GM23248 (cell line): ENCODE measurements at regions not wholly inside any gene's neighbourhood (a gene's known extent, or its start where the extent isn't known, plus 50 kb on each side); places are given as distances from the start of the nearest gene placed in this dataset.
A peak's percentile ranks its signal among the peaks of the same experiment; 100 is the strongest.

Source experiments
- DNase-seq: peaks from one replicate; pipeline ENCODE4 v3.0.0-alpha.2; 2015
- H2AFZ ChIP-seq: fragments of 200-600 bp; sonication (generic); 2 replicates; pipeline ENCODE4 v1.6.1; 2016; ENCODE audit warnings: antibody characterized with exemption
- H3F3A ChIP-seq: fragments of 200-600 bp; sonication (generic); 2 replicates; pipeline ENCODE4 v1.6.1; 2016; ENCODE audit warnings: mild to moderate bottlenecking, antibody characterized with exemption, mixed run types; ENCODE audit not compliant: insufficient read depth
- H3K27ac ChIP-seq: fragments of 200-600 bp; sonication (generic); 2 replicates; pipeline ENCODE4 v1.5.1; 2016; ENCODE audit warnings: mild to moderate bottlenecking
- H3K27me3 ChIP-seq: fragments of 200-600 bp; sonication (generic); replicated peaks from 2 replicates; pipeline ENCODE4 v1.6.1; 2016; ENCODE audit warnings: mild to moderate bottlenecking; ENCODE audit not compliant: insufficient read depth
- H3K36me3 ChIP-seq: fragments of 200-600 bp; sonication (generic); 2 replicates; pipeline ENCODE4 v1.6.1; 2016; ENCODE audit warnings: low read depth, mild to moderate bottlenecking
- H3K4me1 ChIP-seq: fragments of 200-600 bp; sonication (generic); 2 replicates; pipeline ENCODE4 v1.6.1; 2016; ENCODE audit warnings: mild to moderate bottlenecking; ENCODE audit not compliant: insufficient read depth
- H3K4me2 ChIP-seq: fragments of 200-600 bp; sonication (generic); one replicate; pipeline ENCODE4 v1.6.1; 2016; ENCODE audit warnings: mild to moderate bottlenecking; ENCODE audit not compliant: unreplicated experiment
- H3K4me3 ChIP-seq: fragments of 200-600 bp; sonication (generic); 2 replicates; pipeline ENCODE4 v1.5.1; 2016; ENCODE audit warnings: mild to moderate bottlenecking
- H3K79me2 ChIP-seq: fragments of 200-600 bp; sonication (generic); 2 replicates; pipeline ENCODE4 v1.6.1; 2016; ENCODE audit warnings: mild to moderate bottlenecking; ENCODE audit not compliant: insufficient read depth
- H3K9ac ChIP-seq: fragments of 200-600 bp; sonication (generic); 2 replicates; pipeline ENCODE4 v1.6.1; 2016; ENCODE audit warnings: mild to moderate bottlenecking
- H3K9me2 ChIP-seq: fragments of 200-600 bp; sonication (generic); 2 replicates; pipeline ENCODE4 v1.6.1; 2016; ENCODE audit warnings: mixed run types, mild to moderate bottlenecking, moderate library complexity; ENCODE audit not compliant: insufficient read depth
- H3K9me3 ChIP-seq: fragments of 200-600 bp; sonication (generic); one replicate; pipeline ENCODE4 v1.6.1; 2017; ENCODE audit warnings: low read depth
- H4K20me1 ChIP-seq: fragments of 200-600 bp; sonication (generic); 2 replicates; pipeline ENCODE4 v1.6.0; 2016; ENCODE audit not compliant: insufficient read depth
- EZH2 ChIP-seq: fragments of 200-600 bp; sonication (generic); IDR thresholded peaks from 2 replicates; pipeline ENCODE4 v1.6.1; 2018; ENCODE audit warnings: antibody characterized with exemption, mild to moderate bottlenecking; ENCODE audit not compliant: insufficient read depth, poor library complexity, severe bottlenecking
- EZH2phosphoT487 ChIP-seq: fragments of 200-600 bp; sonication (generic); IDR thresholded peaks from 2 replicates; pipeline ENCODE4 v1.6.1; 2018; ENCODE audit warnings: antibody characterized with exemption, moderate library complexity, mild to moderate bottlenecking, low read depth; ENCODE audit not compliant: insufficient read depth
- WGBS, 2 experiments: methylation state at CpG; one replicate each; pipeline ENCODE4 v1.1.6; 2015 to 2017; ENCODE audit warnings: low lambda C conversion rate in 2 of 2, low coverage in 1 of 2; ENCODE audit errors: missing lambda C conversion rate in 2 of 2; 5-methylcytosine and 5-hydroxymethylcytosine counted together
- in situ Hi-C: fragments of 300-500 bp; cut with MboI; formaldehyde crosslinking; loops from 2 replicates; pipeline ENCODE4 v1.15.0; 2020

DNA sequence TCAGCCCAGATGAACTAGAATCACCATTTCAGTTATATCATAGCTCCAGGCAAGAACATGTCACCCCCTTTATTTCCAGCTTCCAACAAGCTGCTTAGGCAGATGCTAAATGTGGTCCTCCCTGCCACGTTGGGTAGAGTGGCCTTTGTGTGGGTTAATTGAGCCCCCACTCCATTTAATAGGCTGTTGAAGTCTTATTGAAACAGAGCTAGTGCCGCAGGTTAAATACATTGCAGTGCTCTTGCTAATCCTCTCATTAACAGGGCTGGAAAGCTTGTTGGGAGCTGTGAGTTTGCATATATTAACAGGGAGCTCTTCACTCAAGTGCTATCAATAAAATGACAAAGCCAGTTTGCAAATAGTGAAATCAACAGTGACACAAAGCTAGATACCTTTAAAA, 248.4 kb upstream of the CMC1 start:
- in situ Hi-C loops, result no loop called here
- Histone ChIP-seq H3K9me2 (0 out of 2 replicates have a peak, but pooled peaks cover 6% of the 10 kb centered on the region), H3K4me2 (no peak overlapping the region), H3K36me3 (no peaks in the 10 kb centered on the region), H3K27ac (no peak overlapping the region), H3K4me1 (no peaks in the 10 kb centered on the region), H3K4me3 (no peak overlapping the region), H3K79me2 (no peaks in the 10 kb centered on the region), H4K20me1 (no peaks in the 10 kb centered on the region), H3K9ac (no peak overlapping the region), H3K27me3 (no peaks in the 10 kb centered on the region), H3F3A (no peaks in the 10 kb centered on the region), H2AFZ (no peak overlapping the region), H3K9me3 (no peaks in the 10 kb centered on the region)
- 40 to 47% methylated on average over 2 of the region's 2 CpGs for WGBS, 2 experiments
- TF ChIP-seq EZH2 (no peak), EZH2phosphoT487 (no peak)
- DNase-seq, result no peak

DNA sequence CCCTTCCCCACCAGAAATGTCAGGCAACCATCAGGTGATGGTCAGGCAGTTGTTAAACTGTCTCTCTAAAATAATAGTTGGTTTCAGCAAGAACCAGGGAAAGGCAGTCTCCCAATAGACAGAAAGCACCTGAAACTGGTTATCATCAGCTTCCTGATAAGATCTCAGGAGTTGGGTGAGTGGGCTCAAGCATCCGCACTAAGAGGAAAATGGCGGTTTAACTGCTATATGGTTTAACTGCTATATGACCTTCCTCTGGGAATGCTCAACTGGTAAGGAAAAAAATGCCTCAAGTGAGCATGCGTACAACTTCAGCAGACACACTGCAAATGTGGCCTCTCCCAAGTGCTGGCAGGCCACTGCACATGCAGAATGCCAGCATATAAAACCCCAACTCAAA, 240.8 kb upstream of the CMC1 start:
- TF ChIP-seq EZH2, result no peak
- no peak for TF ChIP-seq EZH2phosphoT487
- Histone ChIP-seq H3K9me3 (no peaks in the 10 kb centered on the region), H3K27me3 (no peaks in the 10 kb centered on the region), H3K27ac (no peak overlapping the region), H3K4me3 (no peak overlapping the region), H3K36me3 (no peaks in the 10 kb centered on the region), H4K20me1 (no peaks in the 10 kb centered on the region), H3K4me1 (no peaks in the 10 kb centered on the region), H3K9ac (no peak overlapping the region), H3K9me2 (no peaks in the 10 kb centered on the region), H2AFZ (no peak overlapping the region), H3K4me2 (no peak overlapping the region), H3F3A (no peaks in the 10 kb centered on the region), H3K79me2 (no peaks in the 10 kb centered on the region)
- WGBS, 2 experiments, result 71% methylated on average over 3 of the region's 3 CpGs
- in situ Hi-C loops, result no loop called here
- no peak for DNase-seq

DNA sequence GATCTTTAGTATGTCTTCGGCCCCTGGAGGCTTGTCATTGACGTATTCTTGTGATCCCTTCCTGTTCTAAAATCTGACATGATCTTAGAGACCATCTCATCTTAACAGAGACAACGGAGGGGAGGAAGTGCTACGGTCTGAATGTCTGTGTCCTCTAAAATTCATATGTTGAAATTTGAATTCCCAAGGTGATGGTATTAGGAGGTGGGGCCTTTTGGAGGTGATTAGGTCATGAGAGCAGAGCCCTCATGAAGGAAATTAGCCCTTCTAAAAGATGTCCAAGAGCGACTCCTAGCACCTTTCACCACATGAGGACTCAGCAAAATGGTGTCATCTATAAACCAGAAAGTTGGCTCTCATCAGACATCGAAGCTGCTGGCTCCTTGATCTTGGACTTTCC, 233.2 kb upstream of the CMC1 start:
- Histone ChIP-seq H3K4me2 (no peak overlapping the region), H2AFZ (peak overlapping the region; percentile 3; the same call in 1 of the 2 replicates), H3K79me2 (no peaks in the 10 kb centered on the region), H3K27me3 (no peaks in the 10 kb centered on the region), H3K9me2 (no peaks in the 10 kb centered on the region), H3K27ac (no peak overlapping the region), H3K4me1 (peaks cover 8% of the 10 kb centered on the region), H3F3A (no peaks in the 10 kb centered on the region), H3K9me3 (no peaks in the 10 kb centered on the region), H3K4me3 (no peak overlapping the region), H3K36me3 (no peaks in the 10 kb centered on the region), H3K9ac (no peak overlapping the region), H4K20me1 (no peaks in the 10 kb centered on the region)
- WGBS, 2 experiments, result 42 to 50% methylated on average over 6 of the region's 6 CpGs
- no peak for DNase-seq
- TF ChIP-seq EZH2phosphoT487 (no peak), EZH2 (no peak)
- in situ Hi-C loops, result no loop called here

DNA sequence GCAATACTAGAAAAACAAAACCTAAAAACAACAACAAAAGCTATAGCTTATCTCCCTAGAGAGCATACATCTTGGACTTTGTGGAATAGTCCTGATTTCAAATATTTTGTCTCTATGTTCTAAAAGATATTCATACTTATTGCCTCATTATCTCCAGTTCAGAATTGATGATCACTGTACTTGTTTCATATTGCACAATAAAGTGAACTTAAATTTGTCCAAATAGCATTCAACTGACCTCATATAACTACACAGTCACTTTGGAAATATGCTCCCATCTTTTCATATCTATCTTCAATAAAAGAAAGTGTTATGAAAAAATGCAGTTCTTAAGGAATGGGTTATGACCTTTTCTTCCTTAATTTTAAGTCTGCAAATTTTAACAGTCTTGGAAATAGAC, 228.6 kb upstream of the CMC1 start:
- peak; percentile 48 for DNase-seq
- no peak for TF ChIP-seq EZH2
- no peak for TF ChIP-seq EZH2phosphoT487
- H3K27ac ChIP-seq, result no peak overlapping the region
- no peaks in the 10 kb centered on the region for H3F3A ChIP-seq
- in situ Hi-C loops, result no loop called here
- no peaks in the 10 kb centered on the region for H3K9me2 ChIP-seq
- H3K27me3 ChIP-seq, result no peaks in the 10 kb centered on the region
- H3K4me3 ChIP-seq, result no peak overlapping the region
- no peaks in the 10 kb centered on the region for H3K36me3 ChIP-seq
- H4K20me1 ChIP-seq, result no peaks in the 10 kb centered on the region
- no peaks in the 10 kb centered on the region for H3K79me2 ChIP-seq
- no peaks in the 10 kb centered on the region for H3K9me3 ChIP-seq
- no peak overlapping the region for H3K9ac ChIP-seq
- peak overlapping the region; percentile 10 for H3K4me2 ChIP-seq
- no peak overlapping the region for H2AFZ ChIP-seq
- peaks cover 11% of the 10 kb centered on the region for H3K4me1 ChIP-seq

DNA sequence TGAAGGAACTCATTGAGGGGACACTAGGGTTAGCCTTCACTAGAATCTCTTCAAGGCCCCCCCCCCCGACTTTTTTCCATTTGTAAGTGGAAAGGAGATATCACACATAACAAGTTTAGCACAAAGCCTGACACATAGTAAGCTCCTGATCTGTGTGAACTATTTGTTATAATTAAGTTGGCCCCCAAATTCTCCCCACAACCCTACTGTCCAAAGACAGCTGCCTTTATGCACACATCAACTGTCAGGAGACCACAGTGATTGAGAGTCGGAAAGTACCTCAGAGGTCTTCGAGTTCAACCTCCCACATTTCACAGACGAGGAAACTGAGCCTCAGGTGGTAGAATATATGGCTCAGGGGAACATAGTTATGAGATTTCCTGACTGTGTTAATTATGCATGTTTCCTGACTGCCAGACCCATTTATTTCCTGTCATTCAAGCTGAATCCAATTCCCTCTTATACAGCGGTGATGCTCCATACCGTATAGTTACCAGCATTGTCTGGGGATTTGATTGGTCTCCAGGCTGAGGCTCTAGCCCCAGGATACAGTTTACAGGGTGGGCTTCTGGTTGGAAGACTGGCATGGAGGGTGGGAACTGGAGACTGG, 227.4 kb upstream of the CMC1 start:
- Histone ChIP-seq H3K36me3 (no peaks in the 10 kb centered on the region), H3K27ac (no peak overlapping the region), H3K4me3 (no peak overlapping the region), H3K9me3 (no peaks in the 10 kb centered on the region), H2AFZ (no peak overlapping the region), H3K9ac (no peak overlapping the region), H3K79me2 (no peaks in the 10 kb centered on the region), H3K9me2 (no peaks in the 10 kb centered on the region), H3K4me2 (no peak overlapping the region), H4K20me1 (no peaks in the 10 kb centered on the region), H3K4me1 (peaks cover 11% of the 10 kb centered on the region), H3K27me3 (no peaks in the 10 kb centered on the region), H3F3A (no peaks in the 10 kb centered on the region)
- no peak for DNase-seq
- WGBS, 2 experiments, result 78 to 81% methylated on average over 6 of the region's 6 CpGs
- no peak for TF ChIP-seq EZH2phosphoT487
- no peak for TF ChIP-seq EZH2
- in situ Hi-C loops, result no loop called here
